HepG2 (cell line): ENCODE measurements at regions not wholly inside any gene's neighbourhood (a gene's known extent, or its start where the extent isn't known, plus 50 kb on each side); places are given as distances from the start of the nearest gene placed in this dataset.
"Not testable (repeated sequence)": the region's sequence is repeated elsewhere in the genome, so short reads cannot be mapped to it uniquely, and the experiment has no call there.

Experiments used
- ATAC-seq: fragments of 200-7000 bp; cut with Tn5 transposase; 3 replicates; pipeline ENCODE4 v1.9.1; 2020; ENCODE audit warnings: mild to moderate bottlenecking, moderate library complexity
- BruUV-seq: library from RNA; stranded (reverse); fragments of 400-500 nt; replicated peaks from 2 replicates; lab custom pipeline; 2021; lab: Mats Ljungman, UMichigan
- CTCF ChIA-PET: fragments of 300-600 bp; formaldehyde crosslinking; extraction: SDS; loops from one replicate; lab custom pipeline; 2021; ENCODE audit warnings: low total read pairs, inconsistent platforms, low intra/inter-chr PET ratio; lab: Yijun Ruan, JAX
- POLR2A ChIA-PET: fragments of 350-600 bp; sonication (Branson Sonifier 250); formaldehyde crosslinking; loops from one replicate; lab custom pipeline; 2020; ENCODE audit warnings: antibody characterized with exemption, inconsistent platforms; lab: Yijun Ruan, JAX
- DNase-seq: peaks from one replicate; pipeline ENCODE4 v3.0.0-alpha.2; 2015; ENCODE audit warnings: low spot score
- FAIRE-seq: peaks from 3 replicates; lab custom pipeline; 2011; peaks lifted over from hg19 to GRCh38; lab: Jason Lieb, UNC
- H2AFZ ChIP-seq: one replicate; pipeline ENCODE4 v1.6.1; 2011; ENCODE audit warnings: low read length, inconsistent platforms
- H3K27ac ChIP-seq: fragments of 300-600 bp; 3 replicates; pipeline ENCODE4 v1.8.0; 2011; ENCODE audit warnings: mixed run types, mild to moderate bottlenecking, mixed read lengths, low read length, inconsistent platforms; ENCODE audit not compliant: insufficient read depth; ENCODE audit errors: extremely low read length
- H3K27me3 ChIP-seq, 2 experiments: fragments of 200-600 bp in 1 of 2; 2 replicates in 1 of 2; 3 replicates in 1 of 2; pipeline versions ENCODE4 v1.6.0 to v1.8.0; 2011; ENCODE audit warnings: low read length in 2 of 2, mild to moderate bottlenecking in 2 of 2, moderate library complexity in 2 of 2, inconsistent platforms in 1 of 2; ENCODE audit not compliant: insufficient read depth in 2 of 2, control insufficient read depth in 1 of 2
- H3K36me3 ChIP-seq, 2 experiments: fragments of 200-600 bp in 1 of 2; replicated peaks in 1 of 2; 2 replicates in 1 of 2; 3 replicates in 1 of 2; pipeline versions ENCODE4 v1.5.1 to v1.8.0; 2011; ENCODE audit warnings: low read length in 2 of 2, inconsistent platforms in 1 of 2; ENCODE audit not compliant: insufficient read depth in 2 of 2, control insufficient read depth in 1 of 2
- H3K4me1 ChIP-seq: 2 replicates; pipeline ENCODE4 v1.5.1; 2012; ENCODE audit warnings: low read length, inconsistent platforms; ENCODE audit not compliant: insufficient read depth
- H3K4me2 ChIP-seq: 2 replicates; pipeline ENCODE4 v1.6.0; 2011; ENCODE audit warnings: low read depth, low read length, inconsistent platforms
- H3K4me3 ChIP-seq, 3 experiments: fragments of 200-600 bp in 1 of 3; sonication (generic), shearing (Covaris generic) in 1 of 3; replicated peaks in 1 of 3; 2 replicates each; pipeline ENCODE4 v1.5.1; 2011 to 2016; ENCODE audit warnings: low read length in 3 of 3, inconsistent platforms in 2 of 3, low read depth in 2 of 3, mild to moderate bottlenecking in 2 of 3, control low read depth in 1 of 3, mixed read lengths in 1 of 3; ENCODE audit not compliant: insufficient read depth in 1 of 3
- H3K79me2 ChIP-seq: one replicate; pipeline ENCODE4 v1.6.1; 2011; ENCODE audit warnings: low read length, inconsistent platforms; ENCODE audit not compliant: insufficient read depth
- H3K9ac ChIP-seq: 2 replicates; pipeline ENCODE4 v1.6.0; 2011; ENCODE audit warnings: mild to moderate bottlenecking, low read depth, low read length, inconsistent platforms; ENCODE audit not compliant: insufficient read depth
- H3K9me3 ChIP-seq: 2 replicates; pipeline ENCODE4 v1.5.1; 2012; ENCODE audit warnings: mild to moderate bottlenecking, low read length
- H4K20me1 ChIP-seq: 2 replicates; pipeline ENCODE4 v1.6.0; 2011; ENCODE audit warnings: inconsistent platforms, mild to moderate bottlenecking, low read length, moderate library complexity; ENCODE audit not compliant: insufficient read depth
- CEBPB ChIP-seq: IDR thresholded peaks from 2 replicates; pipeline ENCODE4 v1.6.1; 2011; ENCODE audit warnings: low read depth, low read length, improper control_type of control experiment, borderline replicate concordance
- HDAC1 ChIP-seq: sonication (generic); formaldehyde crosslinking; IDR thresholded peaks from 2 replicates; pipeline ENCODE4 v1.5.1; 2020; ENCODE audit warnings: mild to moderate bottlenecking, missing genetic modification reagents
- NAIF1 ChIP-seq: sonication (generic); formaldehyde crosslinking; IDR thresholded peaks from 2 replicates; pipeline ENCODE4 v1.5.0; 2020; ENCODE audit warnings: mild to moderate bottlenecking, missing genetic modification reagents, borderline replicate concordance
- PHF5A ChIP-seq: IDR thresholded peaks from one replicate; pipeline ENCODE4 v1.6.1; 2018; ENCODE audit warnings: low read depth, missing genetic modification reagents; ENCODE audit not compliant: unreplicated experiment
- SMAD3 ChIP-seq: sonication (generic); formaldehyde crosslinking; IDR thresholded peaks from 2 replicates; pipeline ENCODE4 v1.4.0; 2020; ENCODE audit warnings: missing genetic modification reagents
- ZFP36 ChIP-seq: fragments of 150-350 bp; IDR thresholded peaks from 2 replicates; pipeline ENCODE4 v1.6.1; 2018; ENCODE audit warnings: borderline replicate concordance, low read length, low read depth; ENCODE audit not compliant: partially characterized antibody
- ZNF230 ChIP-seq: sonication (generic); formaldehyde crosslinking; IDR thresholded peaks from 2 replicates; pipeline ENCODE4 v1.4.0; 2020; ENCODE audit warnings: mild to moderate bottlenecking, missing genetic modification reagents
- ZNF484 ChIP-seq: sonication (generic); formaldehyde crosslinking; IDR thresholded peaks from 2 replicates; pipeline ENCODE4 v1.5.1; 2020; ENCODE audit warnings: mild to moderate bottlenecking, low read depth, missing genetic modification reagents, borderline replicate concordance
- ZNF552 ChIP-seq: sonication (generic); formaldehyde crosslinking; IDR thresholded peaks from 2 replicates; pipeline ENCODE4 v1.9.0; 2022; ENCODE audit warnings: missing genetic modification reagents, mild to moderate bottlenecking, borderline replicate concordance
- ZNF562 ChIP-seq: sonication (generic); formaldehyde crosslinking; IDR thresholded peaks from 2 replicates; pipeline ENCODE4 v1.8.0; 2022; ENCODE audit warnings: missing genetic modification reagents, borderline replicate concordance
- ZNF674 ChIP-seq: sonication (generic); formaldehyde crosslinking; IDR thresholded peaks from 2 replicates; pipeline ENCODE4 v1.5.0; 2020; ENCODE audit warnings: low read depth, mild to moderate bottlenecking, missing genetic modification reagents
- WGBS: methylation state at CpG from one replicate; pipeline ENCODE4 v1.1.6; 2017; ENCODE audit warnings: low lambda C conversion rate; 5-methylcytosine and 5-hydroxymethylcytosine counted together
- in situ Hi-C: cut with HindIII; loops from 2 replicates; pipeline ENCODE4 v1.10.0; 2017; ENCODE audit warnings: low pct_unique_long_range_greater_than_20kb; ENCODE audit not compliant: extremely low pct_ligation_motif_present
- intact Hi-C: fragments of 100-400 bp; cut with micrococcal nuclease; formaldehyde crosslinking; loops from one replicate; pipeline ENCODE4 v1.10.0; 2022; ENCODE audit not compliant: unreplicated experiment
- TF ChIP-seq, protein P1 (sequence below): IDR thresholded peaks from 2 replicates; pipeline ENCODE4 v1.4.0; 2020; ENCODE audit warnings: mild to moderate bottlenecking, missing genetic modification reagents
- TF ChIP-seq, protein P2 (sequence below): sonication (generic); formaldehyde crosslinking; conservative IDR thresholded peaks from 2 replicates; pipeline ENCODE4 v1.4.0; 2020; ENCODE audit warnings: missing genetic modification reagents
- TF ChIP-seq, protein P3 (sequence below): sonication (generic); formaldehyde crosslinking; IDR thresholded peaks from 2 replicates; pipeline ENCODE4 v1.4.0; 2020; ENCODE audit warnings: missing genetic modification reagents; ENCODE audit errors: not compliant biosample characterization

DNA sequence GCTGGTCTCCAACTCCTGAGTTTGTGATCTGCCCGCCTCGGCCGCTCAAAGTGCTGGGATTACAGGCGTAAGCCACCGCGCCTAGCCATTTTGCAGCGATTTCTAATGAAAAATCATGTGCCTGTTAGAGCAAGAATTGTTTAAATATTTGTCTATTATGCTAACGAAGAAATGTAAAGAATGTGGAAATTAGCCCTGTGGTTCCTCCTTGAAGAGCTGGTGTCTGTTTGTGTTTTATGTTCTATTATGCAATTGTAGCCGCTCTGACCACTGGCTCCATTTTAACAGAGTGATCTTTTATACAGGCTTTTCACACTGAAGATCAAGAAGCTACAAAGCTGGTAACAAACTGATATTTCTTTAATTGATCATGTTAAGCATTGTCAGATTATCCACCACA is 217.3 kb downstream of the USP22 start (continued):
- TF ChIP-seq, protein P1, sequence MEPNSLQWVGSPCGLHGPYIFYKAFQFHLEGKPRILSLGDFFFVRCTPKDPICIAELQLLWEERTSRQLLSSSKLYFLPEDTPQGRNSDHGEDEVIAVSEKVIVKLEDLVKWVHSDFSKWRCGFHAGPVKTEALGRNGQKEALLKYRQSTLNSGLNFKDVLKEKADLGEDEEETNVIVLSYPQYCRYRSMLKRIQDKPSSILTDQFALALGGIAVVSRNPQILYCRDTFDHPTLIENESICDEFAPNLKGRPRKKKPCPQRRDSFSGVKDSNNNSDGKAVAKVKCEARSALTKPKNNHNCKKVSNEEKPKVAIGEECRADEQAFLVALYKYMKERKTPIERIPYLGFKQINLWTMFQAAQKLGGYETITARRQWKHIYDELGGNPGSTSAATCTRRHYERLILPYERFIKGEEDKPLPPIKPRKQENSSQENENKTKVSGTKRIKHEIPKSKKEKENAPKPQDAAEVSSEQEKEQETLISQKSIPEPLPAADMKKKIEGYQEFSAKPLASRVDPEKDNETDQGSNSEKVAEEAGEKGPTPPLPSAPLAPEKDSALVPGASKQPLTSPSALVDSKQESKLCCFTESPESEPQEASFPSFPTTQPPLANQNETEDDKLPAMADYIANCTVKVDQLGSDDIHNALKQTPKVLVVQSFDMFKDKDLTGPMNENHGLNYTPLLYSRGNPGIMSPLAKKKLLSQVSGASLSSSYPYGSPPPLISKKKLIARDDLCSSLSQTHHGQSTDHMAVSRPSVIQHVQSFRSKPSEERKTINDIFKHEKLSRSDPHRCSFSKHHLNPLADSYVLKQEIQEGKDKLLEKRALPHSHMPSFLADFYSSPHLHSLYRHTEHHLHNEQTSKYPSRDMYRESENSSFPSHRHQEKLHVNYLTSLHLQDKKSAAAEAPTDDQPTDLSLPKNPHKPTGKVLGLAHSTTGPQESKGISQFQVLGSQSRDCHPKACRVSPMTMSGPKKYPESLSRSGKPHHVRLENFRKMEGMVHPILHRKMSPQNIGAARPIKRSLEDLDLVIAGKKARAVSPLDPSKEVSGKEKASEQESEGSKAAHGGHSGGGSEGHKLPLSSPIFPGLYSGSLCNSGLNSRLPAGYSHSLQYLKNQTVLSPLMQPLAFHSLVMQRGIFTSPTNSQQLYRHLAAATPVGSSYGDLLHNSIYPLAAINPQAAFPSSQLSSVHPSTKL, result peak; percentile 14; the same call in 1 of the 2 replicates
- TF ChIP-seq ZNF484 (CRISPR knock-in tag) (no peak), SMAD3 (CRISPR knock-in tag) (no peak), ZNF562 (CRISPR knock-in tag) (no peak), ZNF552 (CRISPR knock-in tag) (no peak), PHF5A (no peak), HDAC1 (CRISPR knock-in tag) (no peak), ZNF230 (no peak), ZFP36 (no peak), ZNF674 (CRISPR knock-in tag) (no peak), CEBPB (peak; percentile 12; the same call in 1 of the 2 replicates), NAIF1 (CRISPR knock-in tag) (no peak)
- TF ChIP-seq, protein P2, sequence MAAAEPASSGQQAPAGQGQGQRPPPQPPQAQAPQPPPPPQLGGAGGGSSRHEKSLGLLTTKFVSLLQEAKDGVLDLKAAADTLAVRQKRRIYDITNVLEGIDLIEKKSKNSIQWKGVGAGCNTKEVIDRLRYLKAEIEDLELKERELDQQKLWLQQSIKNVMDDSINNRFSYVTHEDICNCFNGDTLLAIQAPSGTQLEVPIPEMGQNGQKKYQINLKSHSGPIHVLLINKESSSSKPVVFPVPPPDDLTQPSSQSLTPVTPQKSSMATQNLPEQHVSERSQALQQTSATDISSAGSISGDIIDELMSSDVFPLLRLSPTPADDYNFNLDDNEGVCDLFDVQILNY (CRISPR knock-in tag), result no peak
- TF ChIP-seq, protein P3, sequence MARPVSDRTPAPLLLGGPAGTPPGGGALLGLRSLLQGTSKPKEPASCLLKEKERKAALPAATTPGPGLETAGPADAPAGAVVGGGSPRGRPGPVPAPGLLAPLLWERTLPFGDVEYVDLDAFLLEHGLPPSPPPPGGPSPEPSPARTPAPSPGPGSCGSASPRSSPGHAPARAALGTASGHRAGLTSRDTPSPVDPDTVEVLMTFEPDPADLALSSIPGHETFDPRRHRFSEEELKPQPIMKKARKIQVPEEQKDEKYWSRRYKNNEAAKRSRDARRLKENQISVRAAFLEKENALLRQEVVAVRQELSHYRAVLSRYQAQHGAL, result no peak

DNA sequence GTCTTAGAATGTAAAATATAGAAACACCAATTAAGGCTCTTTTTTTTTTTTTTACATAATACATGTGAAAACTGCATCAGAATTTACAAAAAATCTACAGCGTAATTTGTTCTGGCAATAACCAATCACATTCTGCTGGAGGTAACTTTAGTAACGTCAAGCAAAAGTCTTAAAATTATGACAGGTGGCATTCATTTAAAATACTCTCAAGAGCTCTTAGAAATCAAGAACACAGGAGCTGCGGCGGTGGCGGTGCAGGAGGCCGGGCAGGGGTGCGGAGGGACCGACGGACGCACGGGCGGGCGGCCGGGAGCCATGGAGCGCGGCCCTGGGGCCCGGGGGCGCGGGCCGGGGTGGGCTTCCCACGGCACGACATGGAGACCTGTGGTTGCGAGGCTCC is 202.4 kb downstream of the USP22 start:
- H4K20me1 ChIP-seq, BruUV-seq, H3K79me2 ChIP-seq, H3K36me3 ChIP-seq, H3K27ac ChIP-seq, H3K9ac ChIP-seq, in situ Hi-C loops, FAIRE-seq, H3K4me1 ChIP-seq, H3K27me3 ChIP-seq, intact Hi-C loops, H3K4me2 ChIP-seq, DNase-seq, POLR2A ChIA-PET, ATAC-seq, CTCF ChIA-PET, H3K9me3 ChIP-seq, H3K4me3 ChIP-seq, H2AFZ ChIP-seq: not testable (repeated sequence)
- WGBS, result 61% methylated on average over 13 of the region's 23 CpGs
